H1 (cell line): ENCODE measurements at regions not wholly inside any gene's neighbourhood (a gene's known extent, or its start where the extent isn't known, plus 50 kb on each side); places are given as distances from the start of the nearest gene placed in this dataset.

ENCODE experiments used
- KDM5A ChIP-seq: fragments of 200-600 bp; IDR thresholded peaks from 2 replicates; pipeline ENCODE4 v1.7.1; 2012; ENCODE audit warnings: mild to moderate bottlenecking, low read length, inconsistent platforms, mixed read lengths
- TCF12 ChIP-seq: IDR thresholded peaks from 2 replicates; pipeline ENCODE4 v1.6.1; 2011; ENCODE audit warnings: low read depth, mild to moderate bottlenecking, low read length
- TEAD4 ChIP-seq: IDR thresholded peaks from 2 replicates; pipeline ENCODE4 v1.6.1; 2012; ENCODE audit warnings: low read depth, low read length, inconsistent platforms, mixed read lengths

DNA sequence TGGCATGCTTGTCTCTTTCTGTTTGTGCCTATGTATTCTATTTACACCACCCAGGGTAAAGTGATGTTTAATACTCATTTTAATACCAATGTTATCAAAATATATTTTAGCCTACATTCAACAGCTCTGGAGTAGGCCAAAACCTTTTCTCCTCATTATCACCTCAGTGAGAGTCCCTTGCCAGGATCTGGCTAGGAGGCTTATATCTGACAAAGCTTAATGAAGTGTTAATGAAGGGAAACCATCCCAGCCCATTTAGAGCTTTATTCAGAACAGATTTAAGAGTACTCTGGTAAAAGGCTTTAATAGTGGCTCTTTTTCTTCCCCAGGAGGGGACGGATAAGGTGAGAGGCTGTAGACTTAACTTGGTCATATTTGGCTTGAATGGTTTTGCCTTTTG lies 137.6 kb downstream of the GRIN2B start (continued):
- TF ChIP-seq TEAD4 = no peak
- TF ChIP-seq TCF12 = no peak
- TF ChIP-seq KDM5A = no peak
